Endothelial cell of umbilical vein (primary cell): ENCODE measurements at regions not wholly inside any gene's neighbourhood (a gene's known extent, or its start where the extent isn't known, plus 50 kb on each side); places are given as distances from the start of the nearest gene placed in this dataset.

Experiments
- BruUV-seq: library from RNA; stranded (reverse); fragments of 400-500 nt; replicated peaks from 2 replicates; lab custom pipeline; 2021; lab: Mats Ljungman, UMichigan
- CTCF ChIA-PET: fragments of 300-600, 350-600 bp; sonication (Branson Sonifier 250); formaldehyde crosslinking; loops from one replicate; lab custom pipeline; 2021; ENCODE audit warnings: antibody characterized with exemption, inconsistent platforms; lab: Charles Lee
- POLR2A ChIA-PET: fragments of 300-600, 350-600 bp; sonication (Branson Sonifier 250); formaldehyde crosslinking; loops from one replicate; lab custom pipeline; 2021; ENCODE audit warnings: antibody characterized with exemption, inconsistent platforms; lab: Charles Lee
- DNase-seq: peaks from one replicate; pipeline ENCODE4 v3.0.0-alpha.2; 2011; ENCODE audit warnings: low read depth, low spot score
- FAIRE-seq: peaks from 2 replicates; lab custom pipeline; 2011; peaks lifted over from hg19 to GRCh38; lab: Jason Lieb, UNC
- H2AFZ ChIP-seq: 2 replicates; pipeline ENCODE4 v1.6.0; 2012; ENCODE audit warnings: low read depth, low read length, control low read depth, inconsistent platforms
- H3K27ac ChIP-seq: 2 replicates; pipeline ENCODE4 v1.5.1; 2011; ENCODE audit warnings: low read depth, mild to moderate bottlenecking, control low read depth, low read length, moderate library complexity; ENCODE audit not compliant: insufficient read depth
- H3K27me3 ChIP-seq, 2 experiments: 2 replicates each; pipeline versions ENCODE4 v1.6.0 to v1.6.1; 2011; ENCODE audit warnings: low read length in 2 of 2, mixed read lengths in 1 of 2; ENCODE audit not compliant: control insufficient read depth in 2 of 2, insufficient read depth in 2 of 2
- H3K36me3 ChIP-seq, 2 experiments: 2 replicates in 1 of 2; 3 replicates in 1 of 2; pipeline ENCODE4 v1.5.1; 2011; ENCODE audit warnings: low read length in 2 of 2, mild to moderate bottlenecking in 1 of 2, moderate library complexity in 1 of 2; ENCODE audit not compliant: control insufficient read depth in 2 of 2, insufficient read depth in 2 of 2; ENCODE audit errors: extremely low read depth in 1 of 2
- H3K4me1 ChIP-seq: 3 replicates; pipeline ENCODE4 v1.5.1; 2011; ENCODE audit warnings: mild to moderate bottlenecking, low read length; ENCODE audit not compliant: control insufficient read depth, insufficient read depth; ENCODE audit errors: extremely low read depth
- H3K4me2 ChIP-seq: 2 replicates; pipeline ENCODE4 v1.6.1; 2011; ENCODE audit warnings: low read length, control low read depth, mixed read lengths; ENCODE audit not compliant: insufficient read depth
- H3K4me3 ChIP-seq, 3 experiments: fragments of 200-600 bp in 1 of 3; sonication (generic), shearing (Covaris generic) in 1 of 3; replicated peaks in 1 of 3; 2 replicates each; pipeline ENCODE4 v1.5.1; 2011 to 2016; ENCODE audit warnings: control low read depth in 3 of 3, low read length in 3 of 3, mild to moderate bottlenecking in 2 of 3, inconsistent platforms in 1 of 3, low read depth in 1 of 3, moderate library complexity in 1 of 3; ENCODE audit not compliant: insufficient read depth in 1 of 3
- H3K79me2 ChIP-seq: 2 replicates; pipeline ENCODE4 v1.6.0; 2012; ENCODE audit warnings: low read length, inconsistent platforms; ENCODE audit not compliant: control insufficient read depth, insufficient read depth
- H3K9ac ChIP-seq: replicated peaks from 2 replicates; pipeline ENCODE3; 2011; ENCODE audit warnings: low read length, control low read depth; ENCODE audit not compliant: insufficient read depth; ENCODE audit errors: extremely low read depth
- H3K9me1 ChIP-seq: replicated peaks from 3 replicates; pipeline ENCODE4 v1.6.0; 2011; ENCODE audit warnings: mild to moderate bottlenecking, low read length; ENCODE audit not compliant: control insufficient read depth, insufficient read depth; ENCODE audit errors: extremely low read depth
- H3K9me3 ChIP-seq: replicated peaks from 2 replicates; pipeline ENCODE4 v1.5.1; 2012; ENCODE audit warnings: low read length, inconsistent platforms; ENCODE audit not compliant: control insufficient read depth, insufficient read depth
- H4K20me1 ChIP-seq: replicated peaks from 2 replicates; pipeline ENCODE3; 2011; ENCODE audit warnings: mild to moderate bottlenecking, low read length; ENCODE audit not compliant: control insufficient read depth, insufficient read depth; ENCODE audit errors: extremely low read depth
- CTCF ChIP-seq, 2 donors: IDR thresholded peaks; 1 replicate in 1 of 2; 2 replicates in 1 of 2; pipeline ENCODE4 v1.5.1; 2011; ENCODE audit warnings: low read length in 2 of 2, mild to moderate bottlenecking in 2 of 2, moderate library complexity in 2 of 2, control low read depth in 1 of 2, inconsistent platforms in 1 of 2, low read depth in 1 of 2; ENCODE audit not compliant: insufficient read depth in 1 of 2; ENCODE audit errors: extremely low read depth in 1 of 2
- EZH2 ChIP-seq: IDR thresholded peaks from 2 replicates; pipeline ENCODE4 v1.6.1; 2012; ENCODE audit warnings: borderline replicate concordance, low read depth, mild to moderate bottlenecking, moderate library complexity, low read length, inconsistent platforms; ENCODE audit not compliant: severe bottlenecking
- FOS ChIP-seq: IDR thresholded peaks from 2 replicates; pipeline ENCODE4 v1.6.1; 2011; ENCODE audit warnings: mild to moderate bottlenecking, low read length, moderate library complexity, borderline replicate concordance; ENCODE audit not compliant: insufficient read depth
- GATA2 ChIP-seq: IDR thresholded peaks from 2 replicates; pipeline ENCODE4 v1.7.0; 2011; ENCODE audit warnings: low read depth, mild to moderate bottlenecking, moderate library complexity, mixed read lengths, low read length; ENCODE audit not compliant: insufficient read length, insufficient read depth
- JUN ChIP-seq: IDR thresholded peaks from 2 replicates; pipeline ENCODE4 v1.6.1; 2011; ENCODE audit warnings: borderline replicate concordance, low read depth; ENCODE audit not compliant: insufficient read length, insufficient read depth
- MYC ChIP-seq: IDR thresholded peaks from one replicate; pipeline ENCODE4 v1.6.1; 2011; ENCODE audit warnings: mild to moderate bottlenecking, low read depth, low read length
- POLR2A ChIP-seq: IDR thresholded peaks from 2 replicates; pipeline ENCODE4 v1.6.1; 2012; ENCODE audit warnings: low read depth, mild to moderate bottlenecking, control low read depth, low read length
- POLR2AphosphoS5 ChIP-seq: IDR thresholded peaks from 2 replicates; pipeline ENCODE4 v1.6.1; 2012; ENCODE audit warnings: low read depth, mild to moderate bottlenecking, control low read depth, low read length, moderate library complexity; ENCODE audit not compliant: insufficient read depth
- dilution Hi-C: fragments of 300-500 bp; cut with MboI; formaldehyde crosslinking; loops from one replicate; pipeline ENCODE4 v1.15.0; 2019; ENCODE audit warnings: low sequenced_read_pairs; ENCODE audit not compliant: extremely low pct_ligation_motif_present
- intact Hi-C: fragments of 100-400 bp; cut with micrococcal nuclease; formaldehyde crosslinking; loops from one replicate; pipeline ENCODE4 v1.10.0; 2022
- TF ChIP-seq, protein P1 (sequence below): IDR thresholded peaks from 2 replicates; pipeline ENCODE4 v1.6.1; 2011; ENCODE audit not compliant: insufficient read depth, insufficient read length

- Histone ChIP-seq H3K4me2 (no peak overlapping the region), H4K20me1 (no peaks in the 10 kb centered on the region), H3K9ac (no peak overlapping the region), H3K36me3 (no peaks in the 10 kb centered on the region), H3K79me2 (no peaks in the 10 kb centered on the region), H2AFZ (no peak overlapping the region), H3K27ac (no peak overlapping the region), H3K4me1 (no peaks in the 10 kb centered on the region), H3K4me3 (no peak overlapping the region), H3K9me3 (peaks cover 1% of the 10 kb centered on the region), H3K27me3 (no peaks in the 10 kb centered on the region), H3K9me1 (no peaks in the 10 kb centered on the region)
- BruUV-seq = no TSS peak
- intact Hi-C loops = no loop called here
- DNase-seq (no peak), FAIRE-seq (no peak)
- dilution Hi-C loops = no loop called here
- ChIA-PET CTCF (no interaction called here), POLR2A (no interaction called here)
- TF ChIP-seq CTCF (IDR thresholded peaks at IDR 0.05; ENCODE audit: extremely low read depth in 1 of 2, insufficient read depth in 1 of 2, low read depth in 1 of 2, low read length in 2 of 2) (no peak), FOS (no peak), MYC (no peak), GATA2 (no peak), POLR2AphosphoS5 (no peak), JUN (no peak), POLR2A (no peak), EZH2 (no peak)
- TF ChIP-seq, protein P1, sequence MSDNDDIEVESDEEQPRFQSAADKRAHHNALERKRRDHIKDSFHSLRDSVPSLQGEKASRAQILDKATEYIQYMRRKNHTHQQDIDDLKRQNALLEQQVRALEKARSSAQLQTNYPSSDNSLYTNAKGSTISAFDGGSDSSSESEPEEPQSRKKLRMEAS = no peak
These were observed 392.7 kb upstream of the ST6GAL2 start for GRCh38 chr2:107278672-107279071.
